Mesenchymal stem cell (in vitro differentiated cells and primary cell): ENCODE measurements at regions not wholly inside any gene's neighbourhood (a gene's known extent, or its start where the extent isn't known, plus 50 kb on each side); places are given as distances from the start of the nearest gene placed in this dataset.

Source experiments
- DNase-seq: peaks from one replicate; pipeline ENCODE4 v3.0.0-alpha.2; 2013
- H2AFZ ChIP-seq: one replicate; pipeline ENCODE4 v1.6.1; 2013; ENCODE audit warnings: low read depth, mild to moderate bottlenecking, control low read depth, inconsistent platforms, low read length, moderate library complexity
- H2AK5ac ChIP-seq: 2 replicates; pipeline ENCODE4 v1.6.1; 2013; ENCODE audit warnings: low read length, moderate library complexity, mild to moderate bottlenecking, inconsistent platforms; ENCODE audit not compliant: severe bottlenecking
- H2BK120ac ChIP-seq: one replicate; pipeline ENCODE4 v1.6.1; 2013; ENCODE audit warnings: low read depth, mild to moderate bottlenecking, inconsistent platforms, low read length, moderate library complexity
- H2BK12ac ChIP-seq, 2 experiments: one replicate each; pipeline ENCODE4 v1.6.1; 2013; ENCODE audit warnings: inconsistent platforms in 2 of 2, low read length in 2 of 2, mild to moderate bottlenecking in 2 of 2, moderate library complexity in 2 of 2, control low read depth in 1 of 2
- H2BK15ac ChIP-seq: one replicate; pipeline ENCODE4 v1.6.1; 2013; ENCODE audit warnings: mild to moderate bottlenecking, low read depth, inconsistent platforms; ENCODE audit not compliant: poor library complexity, severe bottlenecking
- H2BK5ac ChIP-seq: 2 replicates; pipeline ENCODE4 v1.6.1; 2013; ENCODE audit warnings: low read depth, mild to moderate bottlenecking, low read length, control low read depth, inconsistent platforms; ENCODE audit not compliant: poor library complexity, severe bottlenecking
- H3K14ac ChIP-seq, 2 experiments: one replicate each; pipeline ENCODE4 v1.6.1; 2013; ENCODE audit warnings: inconsistent platforms in 2 of 2, low read length in 2 of 2, control low read depth in 1 of 2, mild to moderate bottlenecking in 1 of 2, moderate library complexity in 1 of 2
- H3K18ac ChIP-seq, 2 experiments: one replicate each; pipeline ENCODE4 v1.6.1; 2013; ENCODE audit warnings: inconsistent platforms in 2 of 2, low read length in 2 of 2, control low read depth in 1 of 2, low read depth in 1 of 2, mild to moderate bottlenecking in 1 of 2
- H3K23ac ChIP-seq, 2 experiments: one replicate each; pipeline ENCODE4 v1.6.1; 2013; ENCODE audit warnings: inconsistent platforms in 2 of 2, low read length in 2 of 2, mild to moderate bottlenecking in 2 of 2, moderate library complexity in 2 of 2, control low read depth in 1 of 2
- H3K27ac ChIP-seq: 2 replicates; pipeline ENCODE4 v1.5.1; 2013; ENCODE audit warnings: mild to moderate bottlenecking, moderate library complexity, low read length, control low read depth, inconsistent platforms; ENCODE audit not compliant: poor library complexity, severe bottlenecking
- H3K27me3 ChIP-seq, 2 experiments: 2 replicates each; pipeline versions ENCODE4 v1.6.1 to v1.7.0; 2013; ENCODE audit warnings: low read length in 2 of 2, mild to moderate bottlenecking in 2 of 2, moderate library complexity in 2 of 2, control low read depth in 1 of 2, inconsistent platforms in 1 of 2; ENCODE audit not compliant: control insufficient read depth in 1 of 2, insufficient read depth in 1 of 2
- H3K36me3 ChIP-seq, 2 experiments: 2 replicates each; pipeline versions ENCODE4 v1.6.1 to v1.7.0; 2013; ENCODE audit warnings: low read length in 2 of 2, control low read depth in 1 of 2, inconsistent platforms in 1 of 2, low read depth in 1 of 2, mild to moderate bottlenecking in 1 of 2; ENCODE audit not compliant: insufficient read depth in 2 of 2, control insufficient read depth in 1 of 2
- H3K4ac ChIP-seq, 2 experiments: one replicate each; pipeline ENCODE4 v1.6.1; 2013; ENCODE audit warnings: inconsistent platforms in 2 of 2, low read length in 2 of 2, mild to moderate bottlenecking in 2 of 2, moderate library complexity in 2 of 2, control low read depth in 1 of 2, low read depth in 1 of 2
- H3K4me1 ChIP-seq: 2 replicates; pipeline ENCODE4 v1.6.1; 2013; ENCODE audit warnings: low read depth, low read length, control low read depth; ENCODE audit not compliant: control insufficient read depth, insufficient read depth
- H3K4me2 ChIP-seq: 2 replicates; pipeline ENCODE4 v1.6.1; 2013; ENCODE audit warnings: low read length, mild to moderate bottlenecking, inconsistent platforms; ENCODE audit not compliant: poor library complexity, severe bottlenecking
- H3K4me3 ChIP-seq, 2 experiments: 2 replicates each; pipeline versions ENCODE4 v1.5.1 to v1.7.0; 2013; ENCODE audit warnings: low read length in 2 of 2, mild to moderate bottlenecking in 2 of 2, control low read depth in 1 of 2, low read depth in 1 of 2; ENCODE audit not compliant: insufficient read depth in 1 of 2
- H3K79me1 ChIP-seq: replicated peaks from 2 replicates; pipeline ENCODE4 v1.6.1; 2013; ENCODE audit warnings: mild to moderate bottlenecking, control low read depth, low read length, inconsistent platforms; ENCODE audit not compliant: poor library complexity, severe bottlenecking
- H3K9ac ChIP-seq: 2 replicates; pipeline ENCODE4 v1.7.0; 2013; ENCODE audit warnings: mild to moderate bottlenecking, low read length, moderate library complexity
- H3K9me3 ChIP-seq: 2 replicates; pipeline ENCODE4 v1.7.0; 2013; ENCODE audit warnings: mild to moderate bottlenecking, low read length; ENCODE audit not compliant: control insufficient read depth
- H4K8ac ChIP-seq: one replicate; pipeline ENCODE4 v1.6.1; 2013; ENCODE audit warnings: inconsistent platforms, mild to moderate bottlenecking, low read length, moderate library complexity
- H4K91ac ChIP-seq: one replicate; pipeline ENCODE4 v1.6.1; 2013; ENCODE audit warnings: mild to moderate bottlenecking, low read length, inconsistent platforms
- WGBS: methylation state at CpG from one replicate; pipeline ENCODE4 v1.1.7; 2013; ENCODE audit warnings: mixed read lengths; 5-methylcytosine and 5-hydroxymethylcytosine counted together

GRCh38 chr2:217293046-217293445, 433.2 kb upstream of the TNP1 start:
- Histone ChIP-seq H4K91ac (no peak overlapping the region), H2BK5ac (no peak overlapping the region), H3K27me3 (no peaks in the 10 kb centered on the region), H2BK12ac (no peak overlapping the region), H3K4me3 (no peak overlapping the region), H3K4me1 (peaks cover 1% of the 10 kb centered on the region), H3K23ac (no peak overlapping the region), H2BK120ac (no peak overlapping the region), H4K8ac (no peak overlapping the region), H2AK5ac (no peak overlapping the region), H3K14ac (no peak overlapping the region), H3K4ac (no peak overlapping the region), H3K27ac (no peak overlapping the region), H3K36me3 (peaks cover 3 to 7% of the 10 kb centered on the region in 2 experiments), H3K79me1 (no peaks in the 10 kb centered on the region), H2AFZ (no peak overlapping the region), H3K4me2 (no peak overlapping the region), H3K18ac (no peak overlapping the region), H3K9ac (no peak overlapping the region), H3K9me3 (peaks cover 22% of the 10 kb centered on the region), H2BK15ac (no peak overlapping the region)
- 97% methylated on average over 5 of the region's 5 CpGs for WGBS
- no peak for DNase-seq

- Histone ChIP-seq H2BK120ac (no peak overlapping the region), H3K23ac (no peak overlapping the region), H2AK5ac (no peak overlapping the region), H3K14ac (peak overlapping the region in 1 of 2 experiments; percentile 66), H3K79me1 (no peaks in the 10 kb centered on the region), H2BK15ac (no peak overlapping the region), H3K18ac (no peak overlapping the region), H3K36me3 (peaks cover 3 to 5% of the 10 kb centered on the region in 2 experiments), H2BK5ac (no peak overlapping the region), H2BK12ac (peak overlapping the region in 1 of 2 experiments; percentile 90), H3K4me3 (no peak overlapping the region), H3K9me3 (peaks cover 8% of the 10 kb centered on the region), H3K9ac (no peak overlapping the region), H3K27ac (no peak overlapping the region), H3K4ac (no peak overlapping the region), H4K91ac (no peak overlapping the region), H3K4me1 (peaks cover 7% of the 10 kb centered on the region), H2AFZ (no peak overlapping the region), H3K4me2 (no peak overlapping the region), H4K8ac (no peak overlapping the region), H3K27me3 (no peaks in the 10 kb centered on the region)
- no peak for DNase-seq
- 93% methylated on average over 5 of the region's 5 CpGs for WGBS
Measured at GRCh38 chr2:217291259-217291658, 431.4 kb upstream of the TNP1 start.

- peak overlapping the region in 1 of 2 experiments; percentile 67 for H3K18ac ChIP-seq
- H2BK5ac ChIP-seq = no peak overlapping the region
- H3K4me2 ChIP-seq = no peak overlapping the region
- peak overlapping the region; percentile 14 to 68 for H2BK12ac ChIP-seq
- no peak overlapping the region for H3K14ac ChIP-seq
- no peak overlapping the region for H3K9ac ChIP-seq
- peaks cover 2 to 3% of the 10 kb centered on the region in 2 experiments for H3K36me3 ChIP-seq
- H3K4me1 ChIP-seq = peaks cover 8% of the 10 kb centered on the region
- no peak overlapping the region for H2AFZ ChIP-seq
- no peak overlapping the region for H3K23ac ChIP-seq
- no peak overlapping the region for H3K4me3 ChIP-seq
- no peak overlapping the region for H2BK15ac ChIP-seq
- no peaks in the 10 kb centered on the region for H3K27me3 ChIP-seq
- no peaks in the 10 kb centered on the region for H3K79me1 ChIP-seq
- no peak overlapping the region for H4K8ac ChIP-seq
- peak overlapping the region; percentile 13 to 60 for H3K4ac ChIP-seq
- H2BK120ac ChIP-seq = no peak overlapping the region
- no peaks in the 10 kb centered on the region for H3K9me3 ChIP-seq
- no peak for DNase-seq
- no peak overlapping the region for H2AK5ac ChIP-seq
- no peak overlapping the region for H3K27ac ChIP-seq
- H4K91ac ChIP-seq = no peak overlapping the region
Measured at GRCh38 chr2:217290467-217290866, 430.6 kb upstream of the TNP1 start.

- peak; percentile 64 for DNase-seq
- WGBS = 16% methylated on average over 2 of the region's 2 CpGs
- H2BK12ac ChIP-seq = no peak overlapping the region
Measured at GRCh38 chr2:217289907-217290280, 430.0 kb upstream of the TNP1 start.

More at GRCh38 chr2:217289907-217290280, 430.0 kb upstream of the TNP1 start:
- no peak overlapping the region for H3K4me3 ChIP-seq
- no peak overlapping the region for H3K27ac ChIP-seq
- H3K9ac ChIP-seq = no peak overlapping the region
- H2BK5ac ChIP-seq = no peak overlapping the region
- H4K8ac ChIP-seq = peak overlapping the region; percentile 58
- no peak overlapping the region for H3K4me2 ChIP-seq
- peaks cover 2 to 3% of the 10 kb centered on the region in 2 experiments for H3K36me3 ChIP-seq
- H3K18ac ChIP-seq = no peak overlapping the region
- no peak overlapping the region for H2BK15ac ChIP-seq
- H4K91ac ChIP-seq = no peak overlapping the region
- H3K9me3 ChIP-seq = no peaks in the 10 kb centered on the region
- no peaks in the 10 kb centered on the region for H3K27me3 ChIP-seq
- H2AK5ac ChIP-seq = no peak overlapping the region
- H3K79me1 ChIP-seq = no peaks in the 10 kb centered on the region
- peaks cover 8% of the 10 kb centered on the region for H3K4me1 ChIP-seq
- no peak overlapping the region for H3K14ac ChIP-seq
- no peak overlapping the region for H2BK120ac ChIP-seq
- no peak overlapping the region for H2AFZ ChIP-seq
- no peak overlapping the region for H3K4ac ChIP-seq
- H3K23ac ChIP-seq = no peak overlapping the region
